ENCODE measurements at regions not wholly inside any gene's neighbourhood (a gene's known extent, or its start where the extent isn't known, plus 50 kb on each side); places are given as distances from the start of the nearest gene placed in this dataset.
"Not testable (repeated sequence)": the region's sequence is repeated elsewhere in the genome, so short reads cannot be mapped to it uniquely, and the experiment has no call there.

DNA sequence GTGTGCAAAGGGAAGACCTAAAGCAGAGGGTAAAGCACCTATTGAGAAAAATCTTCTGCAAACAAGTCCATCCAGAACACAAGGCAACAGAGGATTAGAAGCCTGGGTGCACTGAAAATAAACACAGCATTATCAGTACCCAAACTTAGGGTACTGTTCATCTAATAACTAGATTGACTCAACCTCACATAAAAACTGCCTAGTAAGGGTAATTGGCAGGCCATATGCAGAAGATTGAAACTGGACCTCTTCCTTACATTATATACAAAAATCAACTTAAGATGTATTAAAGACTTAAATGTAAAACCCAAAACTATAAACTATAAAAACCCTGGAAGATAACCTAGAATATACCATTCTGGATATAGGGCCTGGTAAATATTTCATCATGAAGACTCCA, 91.2 kb upstream of the SIRPG start:
- Mint-ChIP-seq H3K36me3 (no peaks in the 10 kb centered on the region), H3K9me3 (no peaks in the 10 kb centered on the region), H3K27ac (no peak overlapping the region), H3K27me3 (peaks cover 21% of the 10 kb centered on the region), H3K4me3 (no peak overlapping the region), H3K4me1 (ENCODE audit: unreplicated experiment) (no peaks in the 10 kb centered on the region)
- no peak for DNase-seq (ENCODE audit: extremely low spot score, unreplicated experiment)
- TF ChIP-seq, protein P1, sequence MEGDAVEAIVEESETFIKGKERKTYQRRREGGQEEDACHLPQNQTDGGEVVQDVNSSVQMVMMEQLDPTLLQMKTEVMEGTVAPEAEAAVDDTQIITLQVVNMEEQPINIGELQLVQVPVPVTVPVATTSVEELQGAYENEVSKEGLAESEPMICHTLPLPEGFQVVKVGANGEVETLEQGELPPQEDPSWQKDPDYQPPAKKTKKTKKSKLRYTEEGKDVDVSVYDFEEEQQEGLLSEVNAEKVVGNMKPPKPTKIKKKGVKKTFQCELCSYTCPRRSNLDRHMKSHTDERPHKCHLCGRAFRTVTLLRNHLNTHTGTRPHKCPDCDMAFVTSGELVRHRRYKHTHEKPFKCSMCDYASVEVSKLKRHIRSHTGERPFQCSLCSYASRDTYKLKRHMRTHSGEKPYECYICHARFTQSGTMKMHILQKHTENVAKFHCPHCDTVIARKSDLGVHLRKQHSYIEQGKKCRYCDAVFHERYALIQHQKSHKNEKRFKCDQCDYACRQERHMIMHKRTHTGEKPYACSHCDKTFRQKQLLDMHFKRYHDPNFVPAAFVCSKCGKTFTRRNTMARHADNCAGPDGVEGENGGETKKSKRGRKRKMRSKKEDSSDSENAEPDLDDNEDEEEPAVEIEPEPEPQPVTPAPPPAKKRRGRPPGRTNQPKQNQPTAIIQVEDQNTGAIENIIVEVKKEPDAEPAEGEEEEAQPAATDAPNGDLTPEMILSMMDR (conservative IDR thresholded peaks at IDR 0.05): no peak

DNA sequence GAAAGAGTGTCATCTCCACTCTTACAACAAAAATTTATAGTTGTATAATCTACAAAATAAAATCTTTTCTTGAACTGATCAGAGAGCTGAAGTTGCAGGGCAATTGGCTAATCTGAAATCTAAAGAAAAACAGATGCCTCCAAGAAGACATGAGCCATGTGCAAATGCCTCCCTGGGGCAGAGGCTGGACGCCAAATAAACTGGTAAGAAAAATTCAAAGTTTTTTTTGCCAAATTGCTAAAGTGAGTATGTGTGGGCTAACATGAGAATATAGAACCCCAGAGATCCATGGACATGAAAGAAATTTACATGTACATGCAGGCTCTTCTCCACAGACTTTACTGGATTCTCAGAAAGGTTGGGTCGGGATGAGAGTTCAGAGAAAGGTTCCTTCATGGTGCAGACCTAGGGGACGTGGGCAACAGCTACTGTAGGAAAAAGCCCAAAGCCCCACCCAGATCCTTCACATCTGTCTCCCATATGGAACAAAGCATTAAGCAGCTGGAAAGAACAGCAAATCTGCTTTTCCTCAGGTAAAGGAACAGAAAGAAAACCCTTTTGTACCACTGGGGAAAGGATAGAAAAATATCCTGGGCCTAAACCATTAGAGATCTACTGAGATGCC, 90.5 kb upstream of the SIRPG start:
- no peak for DNase-seq (ENCODE audit: extremely low spot score, unreplicated experiment)
- Mint-ChIP-seq H3K27ac (no peak overlapping the region), H3K9me3 (no peaks in the 10 kb centered on the region), H3K27me3 (peaks cover 21% of the 10 kb centered on the region), H3K36me3 (no peaks in the 10 kb centered on the region), H3K4me1 (ENCODE audit: unreplicated experiment) (no peaks in the 10 kb centered on the region), H3K4me3 (no peak overlapping the region)
- TF ChIP-seq, protein P1 (conservative IDR thresholded peaks at IDR 0.05): no peak

DNA sequence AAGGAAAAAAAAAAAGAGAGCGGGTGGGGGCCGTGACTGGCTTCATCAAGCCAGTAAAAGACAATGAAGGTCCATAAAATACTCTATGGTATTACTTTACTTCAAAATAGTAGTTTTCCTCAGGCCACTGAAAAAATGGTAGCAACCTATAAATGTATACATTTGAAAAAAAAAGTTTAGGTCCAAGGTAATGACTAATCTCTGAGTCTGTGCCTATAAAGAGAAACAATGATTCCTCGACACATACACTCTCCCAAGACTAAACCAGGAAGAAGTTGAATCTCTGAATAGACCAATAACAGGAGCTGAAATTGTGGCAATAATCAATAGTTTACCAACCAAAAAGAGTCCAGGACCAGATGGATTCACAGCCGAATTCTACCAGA, 84.5 kb upstream of the SIRPG start:
- peaks cover 29% of the 10 kb centered on the region for H3K27me3 Mint-ChIP-seq
- not testable (repeated sequence) for H3K27ac Mint-ChIP-seq; H3K4me3 Mint-ChIP-seq; H3K4me1 Mint-ChIP-seq (ENCODE audit: unreplicated experiment); DNase-seq (ENCODE audit: extremely low spot score, unreplicated experiment); H3K36me3 Mint-ChIP-seq; H3K9me3 Mint-ChIP-seq

DNA sequence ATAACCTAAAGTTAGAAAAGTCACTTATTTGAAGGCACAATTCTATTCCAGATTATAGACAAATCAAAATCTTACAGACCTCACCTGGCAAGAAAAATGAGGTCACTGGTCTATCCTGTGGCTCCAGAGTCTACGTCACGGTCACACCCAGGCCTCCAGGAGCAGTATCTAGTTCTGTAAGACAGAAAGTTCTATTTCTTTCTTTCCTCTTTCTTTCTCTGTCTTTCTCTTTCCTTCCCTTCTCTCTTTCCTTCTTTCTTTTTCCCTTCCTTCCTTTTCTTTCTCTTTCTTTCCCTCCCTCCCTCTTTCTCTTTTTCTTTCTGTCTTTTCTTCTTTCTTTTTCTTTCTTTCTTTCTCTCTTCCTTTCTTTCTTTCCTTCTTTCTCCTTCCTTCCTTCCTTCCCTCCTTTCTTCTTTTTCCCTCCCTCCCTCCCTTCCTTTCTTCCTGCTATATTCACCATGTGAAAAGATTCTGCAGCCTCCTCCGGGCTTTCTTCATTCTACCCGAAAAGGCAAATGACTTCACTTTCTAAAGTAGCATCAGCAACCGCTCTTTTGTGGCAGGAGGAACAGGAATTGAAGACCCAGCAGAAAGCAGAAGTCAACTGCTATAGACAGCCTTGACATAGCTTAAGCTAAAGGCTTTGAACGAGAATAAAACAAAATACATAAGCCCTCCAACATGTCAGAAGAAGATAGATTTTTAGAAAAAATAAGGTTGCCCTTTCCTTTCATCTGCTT, 83.9 kb upstream of the SIRPG start:
- Mint-ChIP-seq H3K36me3 (no peaks in the 10 kb centered on the region), H3K9me3 (no peaks in the 10 kb centered on the region), H3K27me3 (peaks cover 29% of the 10 kb centered on the region), H3K4me3 (no peak overlapping the region), H3K27ac (no peak overlapping the region), H3K4me1 (ENCODE audit: unreplicated experiment) (no peaks in the 10 kb centered on the region)
- TF ChIP-seq, protein P1 (conservative IDR thresholded peaks at IDR 0.05): no peak
- DNase-seq (ENCODE audit: extremely low spot score, unreplicated experiment): no peak

DNA sequence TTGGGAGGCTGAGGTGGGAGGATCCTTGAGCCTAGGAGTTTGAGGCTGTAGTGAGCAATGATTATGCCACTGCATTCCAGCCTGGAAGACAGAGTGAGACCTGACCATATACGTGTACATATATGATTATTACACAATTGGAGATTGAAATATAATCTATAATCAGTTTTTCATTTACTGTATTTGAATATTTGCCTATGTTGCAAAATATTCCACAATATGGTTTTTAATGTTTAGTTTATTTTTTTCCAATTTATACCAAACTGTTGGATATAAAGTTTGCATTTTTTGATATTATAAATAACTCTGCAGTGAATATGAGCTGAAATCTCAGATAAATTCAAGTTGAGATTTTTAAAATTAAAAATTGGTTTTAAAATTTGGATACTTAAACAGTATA, 79.6 kb upstream of the SIRPG start:
- Mint-ChIP-seq H3K27ac (no peak overlapping the region), H3K9me3 (no peaks in the 10 kb centered on the region), H3K4me3 (no peak overlapping the region), H3K36me3 (no peaks in the 10 kb centered on the region), H3K27me3 (peaks cover 48% of the 10 kb centered on the region), H3K4me1 (ENCODE audit: unreplicated experiment) (no peaks in the 10 kb centered on the region)
- no peak for DNase-seq (ENCODE audit: extremely low spot score, unreplicated experiment)
- TF ChIP-seq, protein P1 (conservative IDR thresholded peaks at IDR 0.05): no peak

DNA sequence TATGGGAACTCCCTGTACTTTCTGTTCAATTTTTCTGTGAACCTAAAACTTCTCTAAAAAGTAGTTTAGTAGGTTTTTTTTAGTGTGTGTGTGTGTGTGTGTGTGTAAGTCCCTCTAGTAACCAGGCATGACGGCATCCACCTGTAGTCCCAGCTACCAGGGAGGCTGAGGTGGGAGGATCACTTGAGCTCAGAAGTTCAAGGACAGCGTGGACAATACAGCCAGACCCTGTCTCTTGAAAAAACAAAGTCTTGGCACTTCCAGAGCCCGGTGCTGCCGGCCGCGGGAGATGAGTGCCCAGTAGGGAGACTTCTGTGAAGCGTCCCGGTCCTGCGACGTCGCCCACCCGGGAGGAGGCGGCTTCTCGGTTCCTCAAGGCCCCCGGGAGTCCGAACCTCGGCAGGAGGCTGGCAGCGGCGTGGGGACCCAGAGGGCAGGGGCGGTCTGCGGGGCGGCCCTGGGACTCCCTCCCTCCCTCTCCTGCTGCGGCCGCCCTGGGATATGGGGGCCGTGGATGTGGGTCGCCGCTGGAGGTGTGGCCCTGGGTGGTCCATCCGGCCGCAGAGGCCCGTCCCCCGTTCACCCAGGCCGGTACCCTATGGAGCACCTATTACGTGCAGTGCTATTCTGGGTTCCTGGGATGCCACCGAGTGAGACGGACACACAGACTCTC, 78.0 kb upstream of the SIRPG start:
- H3K27me3 Mint-ChIP-seq: peaks cover 54% of the 10 kb centered on the region
- H3K4me3 Mint-ChIP-seq: no peak overlapping the region
- no peaks in the 10 kb centered on the region for H3K4me1 Mint-ChIP-seq (ENCODE audit: unreplicated experiment)
- no peaks in the 10 kb centered on the region for H3K36me3 Mint-ChIP-seq
- DNase-seq (ENCODE audit: extremely low spot score, unreplicated experiment): no peak
- TF ChIP-seq, protein P1 (conservative IDR thresholded peaks at IDR 0.05): no peak
- no peaks in the 10 kb centered on the region for H3K9me3 Mint-ChIP-seq
- no peak overlapping the region for H3K27ac Mint-ChIP-seq

Data from type B pancreatic cell (in vitro differentiated cells).